Loucy (cell line): ENCODE measurements at regions not wholly inside any gene's neighbourhood (a gene's known extent, or its start where the extent isn't known, plus 50 kb on each side); places are given as distances from the start of the nearest gene placed in this dataset.

Experiments used
- H2AFZ ChIP-seq: fragments of 200-600 bp; sonication (generic); 2 replicates; pipeline ENCODE4 v1.6.0; 2016; ENCODE audit warnings: antibody characterized with exemption, mild to moderate bottlenecking, low read length, moderate library complexity
- H3F3A ChIP-seq: fragments of 200-600 bp; 2 replicates; pipeline ENCODE4 v1.6.0; 2016; ENCODE audit warnings: antibody characterized with exemption, low read depth, mild to moderate bottlenecking
- H3K27me3 ChIP-seq: fragments of 200-600 bp; sonication (generic); 2 replicates; pipeline ENCODE4 v1.6.1; 2014; ENCODE audit warnings: low read length, mild to moderate bottlenecking; ENCODE audit not compliant: insufficient read depth, poor library complexity, severe bottlenecking
- H3K36me3 ChIP-seq: fragments of 200-600 bp; sonication (generic); 2 replicates; pipeline ENCODE4 v1.6.1; 2016; ENCODE audit warnings: low read length; ENCODE audit not compliant: insufficient read depth
- H3K4me1 ChIP-seq: fragments of 200-600 bp; sonication (generic); 2 replicates; pipeline ENCODE4 v1.5.1; 2014; ENCODE audit warnings: low read length, mild to moderate bottlenecking; ENCODE audit not compliant: insufficient read depth, poor library complexity, severe bottlenecking
- H3K4me2 ChIP-seq: fragments of 200-600 bp; sonication (generic); 2 replicates; pipeline ENCODE4 v1.6.0; 2014; ENCODE audit warnings: antibody characterized with exemption, low read length, low read depth, mild to moderate bottlenecking; ENCODE audit not compliant: poor library complexity, severe bottlenecking
- H3K4me3 ChIP-seq: fragments of 200-600 bp; sonication (generic); 2 replicates; pipeline ENCODE4 v1.5.1; 2014; ENCODE audit warnings: low read length, mild to moderate bottlenecking, mixed read lengths; ENCODE audit not compliant: poor library complexity, severe bottlenecking
- H3K79me2 ChIP-seq: fragments of 200-600 bp; sonication (generic); 2 replicates; pipeline ENCODE4 v1.6.1; 2014; ENCODE audit warnings: low read length; ENCODE audit not compliant: insufficient read depth
- H3K9ac ChIP-seq: fragments of 200-600 bp; sonication (generic); 2 replicates; pipeline ENCODE4 v1.6.0; 2014; ENCODE audit warnings: mild to moderate bottlenecking, low read depth, low read length, moderate library complexity; ENCODE audit not compliant: poor library complexity, severe bottlenecking
- H3K9me2 ChIP-seq: fragments of 200-600 bp; sonication (generic); replicated peaks from 2 replicates; pipeline ENCODE4 v1.6.1; 2016; ENCODE audit warnings: low read depth, low read length, mixed read lengths
- H3K9me3 ChIP-seq: fragments of 200-600 bp; sonication (generic); 2 replicates; pipeline ENCODE4 v1.6.1; 2014; ENCODE audit warnings: mild to moderate bottlenecking, antibody characterized with exemption, low read length, low read depth; ENCODE audit not compliant: insufficient read depth
- H4K20me1 ChIP-seq: fragments of 200-600 bp; sonication (generic); 2 replicates; pipeline ENCODE4 v1.6.0; 2014; ENCODE audit warnings: antibody characterized with exemption, low read length, mild to moderate bottlenecking; ENCODE audit not compliant: insufficient read depth, poor library complexity, severe bottlenecking
- CTCF ChIP-seq: fragments of 200-600 bp; sonication (generic); conservative IDR thresholded peaks from 2 replicates; pipeline ENCODE4 v1.5.1; 2014; ENCODE audit warnings: mild to moderate bottlenecking, antibody characterized with exemption, low read length
- EZH2phosphoT487 ChIP-seq: fragments of 200-600 bp; IDR thresholded peaks from 2 replicates; pipeline ENCODE4 v1.6.1; 2018; ENCODE audit warnings: antibody characterized with exemption, mild to moderate bottlenecking, moderate library complexity, borderline replicate concordance

DNA sequence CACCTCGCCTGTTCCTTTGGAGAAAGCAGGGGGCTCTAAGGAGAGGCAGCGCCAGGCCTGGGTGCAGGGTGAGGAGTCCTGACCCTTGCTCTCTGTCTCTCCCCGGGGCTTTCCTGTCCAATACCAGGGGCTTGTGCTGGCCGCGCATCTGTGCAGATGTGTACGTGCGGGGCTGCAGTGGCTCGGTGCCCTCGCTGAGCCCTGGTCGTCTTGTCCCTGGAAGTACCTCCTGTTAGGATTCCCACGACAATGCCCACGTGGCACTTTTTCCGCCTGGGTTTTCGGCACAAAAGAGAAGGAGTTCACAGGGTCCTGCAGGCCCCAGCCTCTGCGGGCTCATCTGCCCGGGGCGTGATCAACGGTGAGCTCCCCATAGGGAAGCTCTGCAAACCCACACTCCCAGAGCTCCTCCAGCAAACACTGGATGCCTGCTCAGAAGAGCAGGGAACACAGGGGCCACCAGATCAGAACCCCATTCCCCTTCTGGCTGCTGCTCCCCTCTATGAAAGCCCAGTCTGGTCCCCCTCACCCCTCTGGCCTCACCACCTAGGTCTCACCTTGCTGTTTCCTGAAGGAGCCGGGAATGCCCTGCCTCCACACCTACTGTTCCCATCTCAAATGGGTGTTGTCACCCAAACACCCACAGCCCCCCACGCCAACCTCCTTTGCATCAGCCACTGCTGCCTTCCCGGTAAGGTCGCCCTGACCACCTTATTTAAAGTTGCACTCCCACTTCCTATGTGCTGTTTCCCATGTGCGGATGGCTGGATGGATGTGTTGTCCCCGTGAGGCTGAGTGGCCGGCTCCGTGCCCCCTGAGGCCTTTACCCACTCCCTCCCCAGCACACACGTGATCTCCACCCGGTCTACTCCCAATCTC lies 62.6 kb upstream of the PRR20G start:
- Histone ChIP-seq H3K4me3 (no peak overlapping the region), H2AFZ (no peak overlapping the region), H3F3A (no peaks in the 10 kb centered on the region), H4K20me1 (no peaks in the 10 kb centered on the region), H3K79me2 (no peaks in the 10 kb centered on the region), H3K9ac (no peak overlapping the region), H3K4me1 (no peaks in the 10 kb centered on the region), H3K9me2 (no peaks in the 10 kb centered on the region), H3K9me3 (peaks cover 3% of the 10 kb centered on the region; the same call in 1 of the 2 replicates), H3K4me2 (no peak overlapping the region), H3K27me3 (no peaks in the 10 kb centered on the region), H3K36me3 (no peaks in the 10 kb centered on the region)
- TF ChIP-seq EZH2phosphoT487: no peak
- TF ChIP-seq CTCF: no peak

- Histone ChIP-seq H3K4me2 (no peak overlapping the region), H3K9me2 (no peaks in the 10 kb centered on the region), H3K4me1 (no peaks in the 10 kb centered on the region), H3K9me3 (no peaks in the 10 kb centered on the region), H3K27me3 (no peaks in the 10 kb centered on the region), H2AFZ (no peak overlapping the region), H4K20me1 (no peaks in the 10 kb centered on the region), H3K4me3 (no peak overlapping the region), H3K9ac (no peak overlapping the region), H3F3A (no peaks in the 10 kb centered on the region), H3K36me3 (no peaks in the 10 kb centered on the region), H3K79me2 (no peaks in the 10 kb centered on the region)
- no peak for TF ChIP-seq EZH2phosphoT487
- TF ChIP-seq CTCF: no peak
These were observed 61.8 kb upstream of the PRR20G start for GRCh38 chr3:127349501-127350171.

DNA sequence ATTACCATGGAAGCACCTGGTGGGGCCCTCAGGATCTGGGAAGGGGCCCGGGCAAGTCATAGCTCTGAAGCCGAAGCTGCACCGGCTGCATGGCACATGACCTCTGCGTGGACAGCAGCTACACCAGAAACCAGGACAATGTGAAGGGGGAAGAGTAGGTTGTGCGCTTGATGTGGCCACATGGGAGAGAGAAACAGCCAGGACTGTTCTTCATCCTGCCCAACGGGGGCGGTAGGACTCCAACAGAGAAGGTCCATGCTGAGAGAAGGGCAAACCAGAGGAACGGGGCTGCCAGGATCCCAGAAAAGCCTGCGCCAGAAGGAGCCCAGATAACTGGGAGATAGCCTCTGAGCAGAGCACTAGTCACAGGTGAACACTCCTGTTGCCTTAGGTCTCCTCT lies 54.9 kb upstream of the PRR20G start:
- Histone ChIP-seq H3K4me3 (no peak overlapping the region), H2AFZ (no peak overlapping the region)

More for the DNA sequence above, 54.9 kb upstream of the PRR20G start:
- Histone ChIP-seq H3K9ac (no peak overlapping the region), H3K36me3 (no peaks in the 10 kb centered on the region), H3K9me3 (no peaks in the 10 kb centered on the region), H3K4me2 (no peak overlapping the region), H3K9me2 (no peaks in the 10 kb centered on the region), H4K20me1 (no peaks in the 10 kb centered on the region), H3K79me2 (no peaks in the 10 kb centered on the region), H3K27me3 (no peaks in the 10 kb centered on the region), H3F3A (no peaks in the 10 kb centered on the region), H3K4me1 (no peaks in the 10 kb centered on the region)
- TF ChIP-seq CTCF: no peak
- no peak for TF ChIP-seq EZH2phosphoT487
